ENCODE measurements at regions not wholly inside any gene's neighbourhood (a gene's known extent, or its start where the extent isn't known, plus 50 kb on each side); places are given as distances from the start of the nearest gene placed in this dataset.
A peak's percentile ranks its signal among the peaks of the same experiment; 100 is the strongest.

DNA sequence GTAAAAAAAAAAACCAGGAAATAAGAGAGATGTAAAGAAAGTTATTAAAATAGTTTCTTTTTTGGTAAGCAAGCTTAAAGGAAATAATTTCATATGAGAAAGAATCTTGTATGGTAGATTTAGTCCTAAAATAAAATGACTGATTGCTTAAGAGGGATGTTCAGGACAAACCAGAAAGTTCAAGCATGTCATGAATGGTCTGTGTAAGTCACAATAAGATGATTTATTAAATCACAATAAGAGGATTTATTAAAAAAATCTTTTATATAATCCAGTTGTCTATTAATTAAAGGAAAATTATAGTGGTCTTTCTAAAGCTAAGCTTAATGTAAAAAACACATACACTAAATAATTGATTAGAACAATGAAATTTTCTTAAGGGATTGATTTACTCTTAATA, 91.8 kb upstream of the OR13F1 start:
- no peaks in the 10 kb centered on the region for H3K27me3 Mint-ChIP-seq (ENCODE audit: low read depth)
- no peaks in the 10 kb centered on the region for H3K36me3 Mint-ChIP-seq (ENCODE audit: low read depth)
- no peak for DNase-seq (ENCODE audit: low spot score)
- H3K9me3 Mint-ChIP-seq (ENCODE audit: low read depth): peaks cover 36% of the 10 kb centered on the region
- TF ChIP-seq, protein P1, sequence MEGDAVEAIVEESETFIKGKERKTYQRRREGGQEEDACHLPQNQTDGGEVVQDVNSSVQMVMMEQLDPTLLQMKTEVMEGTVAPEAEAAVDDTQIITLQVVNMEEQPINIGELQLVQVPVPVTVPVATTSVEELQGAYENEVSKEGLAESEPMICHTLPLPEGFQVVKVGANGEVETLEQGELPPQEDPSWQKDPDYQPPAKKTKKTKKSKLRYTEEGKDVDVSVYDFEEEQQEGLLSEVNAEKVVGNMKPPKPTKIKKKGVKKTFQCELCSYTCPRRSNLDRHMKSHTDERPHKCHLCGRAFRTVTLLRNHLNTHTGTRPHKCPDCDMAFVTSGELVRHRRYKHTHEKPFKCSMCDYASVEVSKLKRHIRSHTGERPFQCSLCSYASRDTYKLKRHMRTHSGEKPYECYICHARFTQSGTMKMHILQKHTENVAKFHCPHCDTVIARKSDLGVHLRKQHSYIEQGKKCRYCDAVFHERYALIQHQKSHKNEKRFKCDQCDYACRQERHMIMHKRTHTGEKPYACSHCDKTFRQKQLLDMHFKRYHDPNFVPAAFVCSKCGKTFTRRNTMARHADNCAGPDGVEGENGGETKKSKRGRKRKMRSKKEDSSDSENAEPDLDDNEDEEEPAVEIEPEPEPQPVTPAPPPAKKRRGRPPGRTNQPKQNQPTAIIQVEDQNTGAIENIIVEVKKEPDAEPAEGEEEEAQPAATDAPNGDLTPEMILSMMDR (IDR thresholded peaks at IDR 0.05): no peak
- no peak overlapping the region for H3K27ac Mint-ChIP-seq (ENCODE audit: unreplicated experiment)
- H3K4me3 Mint-ChIP-seq (ENCODE audit: unreplicated experiment): no peak overlapping the region
- no peaks in the 10 kb centered on the region for H3K4me1 Mint-ChIP-seq (ENCODE audit: low read depth)

DNA sequence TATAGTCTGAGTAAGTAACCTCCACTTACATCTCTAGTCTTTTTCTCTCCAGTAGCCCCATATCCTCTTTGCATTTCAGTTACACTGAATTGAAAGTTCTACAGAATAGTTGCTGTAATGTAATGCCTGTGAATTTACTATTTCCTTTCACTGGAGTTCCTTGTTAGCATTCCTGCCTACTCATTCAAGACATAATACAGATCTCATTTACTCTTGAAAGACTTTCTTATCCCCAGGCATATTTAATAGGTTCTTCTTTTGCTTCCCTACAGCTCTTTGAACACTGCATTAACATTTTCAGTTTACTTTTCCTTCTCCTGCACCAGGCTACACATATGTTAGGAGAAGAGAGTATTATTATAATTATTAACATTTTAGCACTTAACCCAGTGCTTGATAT, 87.6 kb upstream of the OR13F1 start:
- TF ChIP-seq, protein P1 (IDR thresholded peaks at IDR 0.05): no peak
- H3K27me3 Mint-ChIP-seq (ENCODE audit: low read depth): peaks cover 2% of the 10 kb centered on the region
- no peak overlapping the region for H3K4me3 Mint-ChIP-seq (ENCODE audit: unreplicated experiment)
- peaks cover 23% of the 10 kb centered on the region for H3K9me3 Mint-ChIP-seq (ENCODE audit: low read depth)
- H3K36me3 Mint-ChIP-seq (ENCODE audit: low read depth): no peaks in the 10 kb centered on the region
- no peaks in the 10 kb centered on the region for H3K4me1 Mint-ChIP-seq (ENCODE audit: low read depth)
- no peak overlapping the region for H3K27ac Mint-ChIP-seq (ENCODE audit: unreplicated experiment)
- no peak for DNase-seq (ENCODE audit: low spot score)

DNA sequence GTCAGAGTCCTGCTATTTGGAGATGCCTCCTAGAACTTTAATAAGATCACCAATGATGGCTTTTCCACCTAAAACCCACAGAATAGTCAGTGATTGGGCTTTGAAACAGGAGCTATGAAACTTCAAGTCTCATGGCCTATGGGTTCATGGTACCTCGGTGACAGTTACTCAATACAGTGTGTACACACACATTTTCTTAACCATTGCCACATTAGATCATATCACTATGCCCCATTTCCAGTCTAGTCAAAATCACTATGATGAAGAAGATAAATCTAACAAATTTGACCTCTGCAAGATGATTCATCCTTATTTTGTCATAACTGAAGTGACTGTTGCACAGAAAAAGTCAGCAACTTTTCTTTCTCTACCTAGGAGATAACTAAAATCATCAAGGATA, 86.8 kb upstream of the OR13F1 start:
- peaks cover 21% of the 10 kb centered on the region for H3K9me3 Mint-ChIP-seq (ENCODE audit: low read depth)

DNA sequence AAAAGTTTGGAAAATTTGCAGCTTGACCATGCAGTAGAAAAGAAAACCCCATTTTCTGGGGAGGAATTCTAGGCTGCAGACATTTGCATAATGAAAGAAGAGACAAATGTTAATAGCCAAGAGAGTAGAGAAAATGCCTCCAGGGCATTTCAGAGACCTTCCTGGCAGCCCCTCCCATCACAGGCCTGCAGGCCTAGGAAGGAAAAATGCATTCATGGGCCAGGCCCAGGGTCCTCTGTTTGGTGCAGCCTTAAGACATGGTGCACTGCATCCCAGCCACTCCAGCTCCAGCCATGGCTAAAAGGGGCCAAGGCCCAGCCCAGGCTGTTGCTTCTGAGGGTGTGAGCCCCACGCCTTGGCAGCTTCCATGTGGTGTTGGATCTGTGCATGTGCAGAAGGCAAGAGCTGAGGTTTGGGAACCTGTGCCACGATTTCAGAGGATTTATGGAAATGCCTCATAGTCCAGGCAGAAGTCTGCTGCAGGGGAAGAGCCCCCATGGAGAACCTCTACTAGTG, 75.0 kb upstream of the OR13F1 start:
- Mint-ChIP-seq H3K4me1 (ENCODE audit: low read depth) (no peaks in the 10 kb centered on the region), H3K27me3 (ENCODE audit: low read depth) (peaks cover 2% of the 10 kb centered on the region), H3K36me3 (ENCODE audit: low read depth) (no peaks in the 10 kb centered on the region), H3K9me3 (ENCODE audit: low read depth) (peaks cover 12% of the 10 kb centered on the region), H3K27ac (ENCODE audit: unreplicated experiment) (no peak overlapping the region), H3K4me3 (ENCODE audit: unreplicated experiment) (no peak overlapping the region)
- TF ChIP-seq, protein P1 (IDR thresholded peaks at IDR 0.05): no peak
- DNase-seq (ENCODE audit: low spot score): peak; percentile 57

More for the DNA sequence above, 86.8 kb upstream of the OR13F1 start:
- no peaks in the 10 kb centered on the region for H3K4me1 Mint-ChIP-seq (ENCODE audit: low read depth)
- no peak overlapping the region for H3K4me3 Mint-ChIP-seq (ENCODE audit: unreplicated experiment)
- TF ChIP-seq, protein P1 (IDR thresholded peaks at IDR 0.05): no peak
- H3K27me3 Mint-ChIP-seq (ENCODE audit: low read depth): peaks cover 2% of the 10 kb centered on the region
- no peaks in the 10 kb centered on the region for H3K36me3 Mint-ChIP-seq (ENCODE audit: low read depth)
- DNase-seq (ENCODE audit: low spot score): no peak
- H3K27ac Mint-ChIP-seq (ENCODE audit: unreplicated experiment): no peak overlapping the region

DNA sequence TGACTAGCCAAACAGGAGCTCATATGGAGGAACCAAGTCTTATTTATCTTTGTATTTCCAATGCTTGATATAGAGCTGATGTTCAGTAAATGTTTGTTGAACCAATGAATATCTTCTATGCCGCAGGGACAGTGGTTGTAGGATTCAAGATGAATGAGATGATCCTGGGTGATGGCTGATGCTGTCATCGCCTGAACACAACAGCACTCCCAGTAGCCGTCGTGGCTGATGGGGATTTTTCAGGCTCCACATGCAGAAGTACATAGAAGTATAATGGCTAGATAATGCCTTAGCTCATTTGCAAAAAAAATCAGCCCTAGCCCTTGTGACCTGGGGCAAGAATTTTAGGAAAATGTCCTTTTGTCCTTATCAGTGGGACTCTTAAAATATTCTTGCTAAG, 69.0 kb upstream of the OR13F1 start:
- H3K36me3 Mint-ChIP-seq (ENCODE audit: low read depth): peaks cover 1% of the 10 kb centered on the region
- H3K4me3 Mint-ChIP-seq (ENCODE audit: unreplicated experiment): no peak overlapping the region
- DNase-seq (ENCODE audit: low spot score): no peak
- H3K4me1 Mint-ChIP-seq (ENCODE audit: low read depth): no peaks in the 10 kb centered on the region
- TF ChIP-seq, protein P1 (IDR thresholded peaks at IDR 0.05): no peak
- peaks cover 14% of the 10 kb centered on the region for H3K9me3 Mint-ChIP-seq (ENCODE audit: low read depth)
- H3K27me3 Mint-ChIP-seq (ENCODE audit: low read depth): no peaks in the 10 kb centered on the region
- H3K27ac Mint-ChIP-seq (ENCODE audit: unreplicated experiment): no peak overlapping the region

Measured in chondrocyte (in vitro differentiated cells).